PC-3 (cell line): ENCODE measurements at regions not wholly inside any gene's neighbourhood (a gene's known extent, or its start where the extent isn't known, plus 50 kb on each side); places are given as distances from the start of the nearest gene placed in this dataset.

ENCODE experiments used
- CTCF ChIP-seq: fragments of 300-600 bp; sonication (generic); conservative IDR thresholded peaks from 2 replicates; pipeline ENCODE4 v1.5.1; 2017; ENCODE audit warnings: antibody characterized with exemption, low read depth, mild to moderate bottlenecking, low read length
- EZH2 ChIP-seq: fragments of 300-600 bp; sonication (generic); IDR thresholded peaks from one replicate; pipeline ENCODE4 v1.6.1; 2017; ENCODE audit warnings: antibody characterized with exemption, mild to moderate bottlenecking, low read length; ENCODE audit not compliant: unreplicated experiment

- TF ChIP-seq CTCF (no peak), EZH2 (no peak)
Observed at GRCh38 chr5:9888501-9888901, 258.4 kb upstream of the TAS2R1 start.
